GM13977 (cell line): ENCODE measurements at regions not wholly inside any gene's neighbourhood (a gene's known extent, or its start where the extent isn't known, plus 50 kb on each side); places are given as distances from the start of the nearest gene placed in this dataset.
"Not testable (repeated sequence)": the region's sequence is repeated elsewhere in the genome, so short reads cannot be mapped to it uniquely, and the experiment has no call there.

Experiments used
- DNase-seq: peaks from one replicate; pipeline ENCODE4 v3.0.0; 2012; ENCODE audit warnings: low spot score
- CTCF ChIP-seq: IDR thresholded peaks from 2 replicates; pipeline ENCODE4 v1.5.1; 2012; ENCODE audit warnings: mild to moderate bottlenecking, control low read depth; ENCODE audit not compliant: insufficient read depth; ENCODE audit errors: extremely low read depth, missing control alignments
- in situ Hi-C: fragments of 300-500 bp; cut with MboI; formaldehyde crosslinking; loops from one replicate; pipeline ENCODE4 v1.12.0; 2022; ENCODE audit warnings: low sequenced_read_pairs, low pct_unique_long_range_greater_than_20kb, mixed read lengths, inconsistent platforms; ENCODE audit not compliant: unreplicated experiment

GRCh38 chr3:157914882-157915281 is 191.3 kb downstream of the SHOX2 start:
- DNase-seq = no peak
- in situ Hi-C loops = no loop called here
- TF ChIP-seq CTCF = no peak

- DNase-seq = no peak
- no peak for TF ChIP-seq CTCF
- in situ Hi-C loops = no loop called here
These were observed 192.5 kb downstream of the SHOX2 start for GRCh38 chr3:157913741-157914150.

DNA sequence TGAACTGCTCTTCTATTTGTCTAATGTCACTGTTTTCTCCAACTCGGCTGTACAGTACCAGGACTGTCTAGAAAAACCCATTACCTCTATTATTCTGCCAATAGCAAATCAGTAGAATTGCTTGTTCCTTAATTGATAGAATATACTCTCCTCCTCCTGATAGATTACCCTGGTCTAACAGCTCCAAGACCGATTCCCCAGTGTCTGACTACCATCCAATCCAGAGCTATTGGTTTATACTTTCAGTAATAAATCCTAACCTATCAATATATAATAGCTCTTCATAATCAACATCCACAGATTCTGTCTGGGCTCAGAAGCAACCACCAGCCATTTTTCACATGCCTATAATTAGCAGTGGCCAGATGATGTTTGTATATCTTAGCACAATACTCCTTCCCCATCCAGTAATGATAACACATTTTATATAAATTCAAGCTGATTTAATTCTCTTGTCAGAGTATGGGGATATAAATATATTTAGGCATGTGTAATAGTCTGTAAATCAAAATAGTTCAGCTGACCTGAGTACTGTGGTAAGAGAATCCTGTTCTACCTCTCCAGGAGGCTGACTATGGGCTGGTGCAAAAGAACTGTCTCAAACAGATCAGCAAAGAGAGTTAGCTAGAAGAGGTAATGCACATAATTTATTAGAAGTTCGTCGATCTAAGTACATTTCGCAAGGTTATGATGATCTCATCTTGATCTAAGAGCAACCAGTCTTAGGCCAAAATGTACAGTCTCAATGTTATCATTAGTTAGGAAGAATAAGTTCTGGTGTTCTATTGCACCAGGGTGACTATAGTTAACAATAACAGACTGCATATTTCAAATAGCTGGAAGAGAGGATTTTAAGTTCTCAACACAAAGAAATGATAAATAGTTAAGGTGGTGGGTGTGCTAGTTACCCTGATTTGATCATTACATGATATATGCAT is 193.4 kb downstream of the SHOX2 start:
- TF ChIP-seq CTCF = no peak
- in situ Hi-C loops = no loop called here
- no peak for DNase-seq

DNA sequence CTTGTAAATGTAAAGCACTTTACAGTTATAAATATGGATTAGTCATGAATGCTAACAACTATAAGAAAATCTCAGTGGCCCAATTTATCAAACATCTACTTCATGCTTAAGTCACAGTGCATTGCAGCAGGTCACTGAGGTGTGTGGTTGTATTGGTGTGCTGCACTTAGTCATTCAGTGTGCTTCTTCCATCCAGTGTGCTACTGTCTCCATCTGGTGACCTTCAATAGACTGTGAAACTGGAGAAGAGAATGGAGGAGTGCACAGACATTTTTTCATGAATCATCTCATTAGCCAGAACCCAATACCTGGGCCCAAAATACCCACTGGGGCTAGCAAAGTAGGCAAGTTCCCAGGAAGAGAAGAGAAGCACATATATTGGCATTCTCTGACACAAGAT is 199.6 kb downstream of the SHOX2 start:
- in situ Hi-C loops = no loop called here
- DNase-seq = no peak
- TF ChIP-seq CTCF = no peak

- no peak for TF ChIP-seq CTCF
- in situ Hi-C loops = no loop called here
- DNase-seq = no peak
These were observed 200.3 kb downstream of the SHOX2 start for GRCh38 chr3:157905885-157906284.

DNA sequence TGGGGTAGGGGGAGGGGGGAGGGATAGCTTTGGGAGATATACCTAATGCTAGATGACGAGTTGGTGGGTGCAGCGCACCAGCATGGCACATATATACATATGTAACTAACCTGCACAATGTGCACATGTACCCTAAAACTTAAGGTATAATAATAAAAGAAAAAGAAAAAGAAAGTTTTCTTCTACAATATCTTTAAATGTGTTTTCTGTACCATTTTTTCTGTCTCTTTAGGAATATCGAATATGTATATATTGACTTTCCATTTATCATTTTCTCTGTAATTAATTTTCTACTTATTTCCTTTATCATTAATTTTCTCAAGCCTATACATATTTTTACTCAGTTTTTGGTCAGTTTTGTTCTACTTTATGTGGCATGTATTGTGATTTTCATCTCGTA is 203.5 kb downstream of the SHOX2 start:
- in situ Hi-C loops, DNase-seq: not testable (repeated sequence)

DNA sequence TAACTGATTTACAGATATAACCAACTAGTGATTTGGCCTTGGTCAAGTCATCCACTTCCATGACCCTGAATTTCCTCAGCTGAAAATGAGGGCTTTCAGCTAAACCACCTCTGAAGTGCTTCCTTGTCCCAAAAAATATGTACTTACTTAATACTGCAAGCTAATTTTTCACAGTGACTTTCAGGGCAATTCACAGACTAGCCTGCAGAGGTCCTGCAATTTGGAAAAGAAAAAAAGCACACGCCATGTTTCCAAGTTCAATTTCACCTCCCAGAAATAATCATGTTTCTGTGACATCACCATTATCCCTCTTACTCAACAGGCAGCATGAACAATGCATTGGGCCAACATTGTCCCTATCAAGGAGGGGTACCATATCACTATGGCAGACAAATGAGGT is 218.2 kb downstream of the SHOX2 start:
- in situ Hi-C loops = no loop called here
- TF ChIP-seq CTCF = no peak
- no peak for DNase-seq
